CD14-positive monocyte (primary cell): ENCODE measurements at regions not wholly inside any gene's neighbourhood (a gene's known extent, or its start where the extent isn't known, plus 50 kb on each side); places are given as distances from the start of the nearest gene placed in this dataset.

ENCODE experiments used
- DNase-seq, 3 donors: peaks; one replicate each; pipeline ENCODE4 v3.0.0-alpha.2; 2011 to 2022
- H2AFZ ChIP-seq: 2 replicates; pipeline ENCODE4 v1.6.0; 2012; ENCODE audit warnings: mild to moderate bottlenecking, low read depth, low read length, inconsistent platforms; ENCODE audit not compliant: insufficient read depth, poor library complexity, severe bottlenecking
- H3K27ac ChIP-seq, 2 donors: 1 replicate in 1 of 2; 2 replicates in 1 of 2; pipeline ENCODE4 v1.5.1; 2012 to 2013; ENCODE audit warnings: low read length in 2 of 2, control low read depth in 1 of 2, inconsistent platforms in 1 of 2, low read depth in 1 of 2, mild to moderate bottlenecking in 1 of 2
- H3K27me3 ChIP-seq, 2 donors: one replicate each; pipeline versions ENCODE4 v1.6.0 to v1.6.1; 2011 to 2013; ENCODE audit warnings: low read length in 2 of 2; ENCODE audit not compliant: control insufficient read depth in 2 of 2, insufficient read depth in 2 of 2
- H3K36me3 ChIP-seq, 2 donors: replicated peaks in 1 of 2; 1 replicate in 1 of 2; 2 replicates in 1 of 2; pipeline versions ENCODE4 v1.5.1 to v1.6.1; 2012 to 2013; ENCODE audit warnings: low read length in 2 of 2, control low read depth in 1 of 2, inconsistent platforms in 1 of 2, mild to moderate bottlenecking in 1 of 2; ENCODE audit not compliant: insufficient read depth in 2 of 2, control insufficient read depth in 1 of 2
- H3K4me1 ChIP-seq, 2 donors: 1 replicate in 1 of 2; 2 replicates in 1 of 2; pipeline versions ENCODE4 v1.5.1 to v1.6.1; 2012 to 2013; ENCODE audit warnings: low read length in 2 of 2, control low read depth in 1 of 2, inconsistent platforms in 1 of 2, mild to moderate bottlenecking in 1 of 2, moderate library complexity in 1 of 2; ENCODE audit not compliant: insufficient read depth in 2 of 2, control insufficient read depth in 1 of 2
- H3K4me2 ChIP-seq: replicated peaks from 2 replicates; pipeline ENCODE3; 2012; ENCODE audit warnings: low read length, moderate library complexity, mild to moderate bottlenecking; ENCODE audit not compliant: poor library complexity, severe bottlenecking; ENCODE audit errors: extremely low read depth
- H3K4me3 ChIP-seq, 3 experiments: fragments of 200-600 bp in 1 of 3; sonication (generic) in 1 of 3; replicated peaks in 1 of 3; 1 replicate in 2 of 3; 2 replicates in 1 of 3; pipeline ENCODE4 v1.5.1; 2011 to 2013; ENCODE audit warnings: low read length in 3 of 3, mild to moderate bottlenecking in 3 of 3, control low read depth in 2 of 3, low read depth in 2 of 3, inconsistent platforms in 1 of 3, moderate library complexity in 1 of 3
- H3K79me2 ChIP-seq: 2 replicates; pipeline ENCODE4 v1.6.0; 2012; ENCODE audit warnings: mild to moderate bottlenecking, control low read depth, inconsistent platforms, low read length, moderate library complexity; ENCODE audit not compliant: insufficient read depth
- H3K9ac ChIP-seq: 2 replicates; pipeline ENCODE4 v1.6.0; 2017; ENCODE audit warnings: low read length, mild to moderate bottlenecking; ENCODE audit not compliant: insufficient read depth, poor library complexity, severe bottlenecking
- H3K9me3 ChIP-seq, 2 donors: replicated peaks in 1 of 2; 1 replicate in 1 of 2; 2 replicates in 1 of 2; pipeline versions ENCODE4 v1.5.1 to v1.6.1; 2012 to 2013; ENCODE audit warnings: low read length in 2 of 2, control low read depth in 1 of 2; ENCODE audit not compliant: control insufficient read depth in 1 of 2, insufficient read depth in 1 of 2
- H4K20me1 ChIP-seq: 2 replicates; pipeline ENCODE4 v1.6.0; 2012; ENCODE audit warnings: mild to moderate bottlenecking, low read length, control low read depth, moderate library complexity; ENCODE audit not compliant: insufficient read depth
- H3K27ac Mint-ChIP-seq, 7 donors: one replicate each; pipeline ENCODE4 v1.8.0; 2020; ENCODE audit warnings: mild to moderate bottlenecking in 7 of 7, mixed read lengths in 7 of 7, moderate library complexity in 6 of 7, inconsistent platforms in 2 of 7
- H3K27me3 Mint-ChIP-seq, 3 donors: one replicate each; pipeline ENCODE4 v1.8.0; 2021 to 2022; ENCODE audit warnings: low read depth in 3 of 3, mild to moderate bottlenecking in 3 of 3, mixed read lengths in 3 of 3, moderate library complexity in 3 of 3, inconsistent platforms in 1 of 3
- H3K36me3 Mint-ChIP-seq, 2 donors: one replicate each; pipeline ENCODE4 v1.8.0; 2020; ENCODE audit warnings: mixed read lengths in 2 of 2, inconsistent platforms in 1 of 2, mild to moderate bottlenecking in 1 of 2
- H3K4me1 Mint-ChIP-seq: one replicate; pipeline ENCODE4 v1.8.0; 2020; ENCODE audit warnings: mild to moderate bottlenecking, mixed read lengths
- H3K4me3 Mint-ChIP-seq, 2 donors: one replicate each; pipeline ENCODE4 v1.8.0; 2020; ENCODE audit warnings: mild to moderate bottlenecking in 2 of 2, mixed read lengths in 2 of 2, moderate library complexity in 1 of 2
- H3K9me3 Mint-ChIP-seq, 7 donors: one replicate each; pipeline ENCODE4 v1.8.0; 2020 to 2022; ENCODE audit warnings: mixed read lengths in 7 of 7, mild to moderate bottlenecking in 6 of 7, moderate library complexity in 6 of 7, inconsistent platforms in 2 of 7
- CTCF ChIP-seq: fragments of 200-600 bp; IDR thresholded peaks from one replicate; pipeline ENCODE4 v1.8.0; 2022; ENCODE audit warnings: antibody characterized with exemption, mild to moderate bottlenecking
- WGBS: methylation state at CpG from one replicate; pipeline ENCODE4 v1.1.5; 2013; ENCODE audit warnings: missing lambda C conversion rate; ENCODE audit not compliant: insufficient coverage; 5-methylcytosine and 5-hydroxymethylcytosine counted together
- intact Hi-C, 2 donors: fragments of 100-400 bp; cut with micrococcal nuclease; formaldehyde crosslinking; loops; one replicate each; pipeline versions ENCODE4 v1.15.0 to v1.15.1; 2023

- Mint-ChIP-seq H3K4me3 (no peak overlapping the region), H3K9me3 (peaks cover 0 to 11% (median 4%) of the 10 kb centered on the region in 7 donors), H3K4me1 (no peaks in the 10 kb centered on the region), H3K36me3 (no peaks in the 10 kb centered on the region), H3K27ac (no peak overlapping the region), H3K27me3 (peaks cover 0 to 2% (median 0%) of the 10 kb centered on the region in 3 donors)
- intact Hi-C loops, result no loop called here
- no peak for TF ChIP-seq CTCF
- Histone ChIP-seq H3K9ac (no peak overlapping the region), H2AFZ (no peak overlapping the region), H4K20me1 (no peaks in the 10 kb centered on the region), H3K4me2 (no peak overlapping the region), H3K36me3 (no peaks in the 10 kb centered on the region), H3K4me1 (no peaks in the 10 kb centered on the region), H3K27me3 (no peaks in the 10 kb centered on the region), H3K4me3 (no peak overlapping the region), H3K9me3 (peaks cover 0 to 8% of the 10 kb centered on the region in 2 donors), H3K27ac (no peak overlapping the region), H3K79me2 (no peaks in the 10 kb centered on the region)
- no peak for DNase-seq
These were observed 705.2 kb upstream of the ZNF608 start for GRCh38 chr5:125451622-125452021.

GRCh38 chr5:125452991-125453390 is 706.6 kb upstream of the ZNF608 start:
- no peaks in the 10 kb centered on the region for H3K4me1 Mint-ChIP-seq
- no peak overlapping the region for H3K4me3 ChIP-seq
- H3K4me1 ChIP-seq, result no peaks in the 10 kb centered on the region
- WGBS, result no CpG with 5 or more reads among the region's 3 CpGs
- no peak overlapping the region for H3K4me3 Mint-ChIP-seq
- peaks cover under 1 to 8% of the 10 kb centered on the region in 2 donors for H3K9me3 ChIP-seq
- H3K79me2 ChIP-seq, result no peaks in the 10 kb centered on the region
- H3K27ac ChIP-seq, result no peak overlapping the region
- no peak overlapping the region for H3K9ac ChIP-seq
- intact Hi-C loops, result no loop called here
- H4K20me1 ChIP-seq, result no peaks in the 10 kb centered on the region
- no peak for DNase-seq
- no peaks in the 10 kb centered on the region for H3K36me3 ChIP-seq
- peaks cover 0 to 2% (median 0%) of the 10 kb centered on the region in 3 donors for H3K27me3 Mint-ChIP-seq
- H3K27me3 ChIP-seq, result no peaks in the 10 kb centered on the region
- no peak overlapping the region for H3K4me2 ChIP-seq
- H3K9me3 Mint-ChIP-seq, result peaks cover 0 to 18% (median 6%) of the 10 kb centered on the region in 7 donors
- H3K36me3 Mint-ChIP-seq, result no peaks in the 10 kb centered on the region
- H2AFZ ChIP-seq, result no peak overlapping the region
- TF ChIP-seq CTCF, result no peak
- H3K27ac Mint-ChIP-seq, result no peak overlapping the region
